Neuronal stem cell (in vitro differentiated cells): ENCODE measurements at regions not wholly inside any gene's neighbourhood (a gene's known extent, or its start where the extent isn't known, plus 50 kb on each side); places are given as distances from the start of the nearest gene placed in this dataset. TPM values are rescaled to one million over a fixed set of nuclear protein-coding genes. Genes with fewer than 3 reads are reported as not detected.

Source experiments
- DNase-seq: peaks from one replicate; pipeline ENCODE4 v3.0.0-alpha.2; 2013; ENCODE audit warnings: low spot score
- H2AFZ ChIP-seq: one replicate; pipeline ENCODE4 v1.6.1; 2013; ENCODE audit warnings: mild to moderate bottlenecking, low read length, inconsistent platforms
- H2AK5ac ChIP-seq: 2 replicates; pipeline ENCODE4 v1.6.1; 2013; ENCODE audit warnings: low read depth, mild to moderate bottlenecking, inconsistent platforms, low read length, moderate library complexity, mixed read lengths
- H2BK120ac ChIP-seq: 2 replicates; pipeline ENCODE4 v1.6.1; 2013; ENCODE audit warnings: low read depth, mild to moderate bottlenecking, inconsistent platforms, low read length, moderate library complexity, mixed read lengths
- H2BK12ac ChIP-seq: one replicate; pipeline ENCODE4 v1.6.1; 2013; ENCODE audit warnings: low read length, inconsistent platforms
- H2BK15ac ChIP-seq: 2 replicates; pipeline ENCODE4 v1.6.1; 2013; ENCODE audit warnings: mild to moderate bottlenecking, low read length, inconsistent platforms, mixed read lengths
- H2BK5ac ChIP-seq: one replicate; pipeline ENCODE4 v1.6.1; 2013; ENCODE audit warnings: inconsistent platforms, mild to moderate bottlenecking, low read length, moderate library complexity
- H3K14ac ChIP-seq: one replicate; pipeline ENCODE4 v1.6.1; 2013; ENCODE audit warnings: low read length, inconsistent platforms
- H3K18ac ChIP-seq: 2 replicates; pipeline ENCODE4 v1.6.1; 2013; ENCODE audit warnings: low read length, inconsistent platforms
- H3K23ac ChIP-seq: 2 replicates; pipeline ENCODE4 v1.6.1; 2013; ENCODE audit warnings: low read depth, mild to moderate bottlenecking, mixed read lengths, low read length, inconsistent platforms; ENCODE audit not compliant: poor library complexity
- H3K27ac ChIP-seq: replicated peaks from 3 replicates; pipeline ENCODE4 v1.5.1; 2013; ENCODE audit warnings: low read length, inconsistent platforms
- H3K27me3 ChIP-seq, 3 experiments: 2 replicates each; pipeline ENCODE4 v1.6.1; 2013; ENCODE audit warnings: low read length in 3 of 3, mild to moderate bottlenecking in 2 of 3, inconsistent platforms in 1 of 3, low read depth in 1 of 3, mixed read lengths in 1 of 3, moderate library complexity in 1 of 3; ENCODE audit not compliant: control insufficient read depth in 3 of 3, insufficient read depth in 3 of 3
- H3K36me3 ChIP-seq, 2 donors: replicated peaks in 1 of 2; 2 replicates each; pipeline ENCODE4 v1.6.1; 2013; ENCODE audit warnings: low read length in 2 of 2; ENCODE audit not compliant: control insufficient read depth in 2 of 2, insufficient read depth in 2 of 2
- H3K4ac ChIP-seq: 2 replicates; pipeline ENCODE4 v1.6.1; 2013; ENCODE audit warnings: inconsistent platforms, mild to moderate bottlenecking, low read length, moderate library complexity
- H3K4me1 ChIP-seq, 2 donors: 1 replicate in 1 of 2; 2 replicates in 1 of 2; pipeline ENCODE4 v1.6.1; 2013; ENCODE audit warnings: low read length in 2 of 2, low read depth in 1 of 2; ENCODE audit not compliant: control insufficient read depth in 2 of 2, insufficient read depth in 1 of 2
- H3K4me2 ChIP-seq: one replicate; pipeline ENCODE4 v1.6.1; 2013; ENCODE audit warnings: mild to moderate bottlenecking, low read length, inconsistent platforms; ENCODE audit not compliant: insufficient read depth, poor library complexity, severe bottlenecking
- H3K4me3 ChIP-seq, 2 donors: 2 replicates each; pipeline ENCODE4 v1.5.1; 2013; ENCODE audit warnings: low read length in 2 of 2, mild to moderate bottlenecking in 2 of 2, inconsistent platforms in 1 of 2, moderate library complexity in 1 of 2
- H3K79me1 ChIP-seq: one replicate; pipeline ENCODE4 v1.6.1; 2013; ENCODE audit warnings: low read depth, mild to moderate bottlenecking, inconsistent platforms, low read length, moderate library complexity
- H3K9ac ChIP-seq: one replicate; pipeline ENCODE4 v1.6.1; 2013; ENCODE audit warnings: mild to moderate bottlenecking, low read depth, low read length, inconsistent platforms; ENCODE audit not compliant: poor library complexity
- H3K9me3 ChIP-seq, 2 donors: replicated peaks in 1 of 2; 2 replicates each; pipeline versions ENCODE3 to v1.6.1; 2013; ENCODE audit warnings: low read length in 2 of 2, mild to moderate bottlenecking in 2 of 2, inconsistent platforms in 1 of 2, low read depth in 1 of 2, mixed read lengths in 1 of 2, moderate library complexity in 1 of 2; ENCODE audit not compliant: control insufficient read depth in 2 of 2, insufficient read depth in 1 of 2
- H4K8ac ChIP-seq: one replicate; pipeline ENCODE4 v1.6.1; 2013; ENCODE audit warnings: low read depth, mild to moderate bottlenecking, inconsistent platforms, low read length, moderate library complexity
- H4K91ac ChIP-seq: one replicate; pipeline ENCODE4 v1.6.1; 2013; ENCODE audit warnings: low read length, low read depth, mild to moderate bottlenecking, inconsistent platforms; ENCODE audit not compliant: poor library complexity
- WGBS, 2 donors: extraction: QIAGEN DNeasy Blood & Tissue Kit; methylation state at CpG; one replicate each; pipeline ENCODE4 v1.1.7; 2013; ENCODE audit warnings: missing lambda C conversion rate in 2 of 2, mixed read lengths in 1 of 2; ENCODE audit not compliant: insufficient read length in 2 of 2, insufficient replicate concordance in 1 of 2; ENCODE audit errors: extremely low coverage in 2 of 2; 5-methylcytosine and 5-hydroxymethylcytosine counted together
- small RNA-seq: library from polyadenylated mRNA; stranded (forward); fragments of <200 nt; extraction: miRNeasy Mini kit (QIAGEN cat#:217004); gene quantifications from one replicate; pipeline ENCODE3, GENCODE V24; 2013; ENCODE audit not compliant: insufficient read depth

DNA sequence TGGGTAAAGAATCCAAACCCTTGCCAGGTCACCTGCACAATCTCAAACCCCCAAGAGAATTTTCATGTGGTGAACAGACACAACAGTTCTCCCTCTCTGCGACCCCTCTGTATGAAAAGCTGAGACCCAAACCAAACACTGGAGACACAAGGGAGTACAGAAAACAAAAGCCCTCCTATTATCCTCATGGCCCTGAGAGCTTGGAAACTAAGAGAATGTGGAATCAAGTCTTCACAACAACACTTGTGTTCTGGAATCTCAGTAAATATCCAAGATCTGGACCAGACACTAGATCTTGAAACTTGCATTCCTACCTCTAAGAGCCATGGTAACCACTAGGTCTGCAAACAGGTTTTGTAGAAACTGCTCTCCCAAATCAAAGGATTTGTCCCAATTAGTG is 50.1 kb upstream of the CCDC150 start:
- H3K23ac ChIP-seq = no peak overlapping the region
- H2BK5ac ChIP-seq = no peak overlapping the region
- H2AK5ac ChIP-seq = no peak overlapping the region
- no peak overlapping the region for H3K14ac ChIP-seq
- no peak overlapping the region for H4K91ac ChIP-seq
- peaks cover 0 to 4% of the 10 kb centered on the region in 2 donors for H3K9me3 ChIP-seq
- H3K4me2 ChIP-seq = no peak overlapping the region
- H3K36me3 ChIP-seq = no peaks in the 10 kb centered on the region
- peaks cover 0 to 1% (median 0%) of the 10 kb centered on the region in 3 experiments for H3K27me3 ChIP-seq
- H2BK15ac ChIP-seq = no peak overlapping the region
- H2BK12ac ChIP-seq = no peak overlapping the region
- H3K9ac ChIP-seq = no peak overlapping the region
- DNase-seq = no peak
- H3K4me1 ChIP-seq = peaks cover 5 to 23% of the 10 kb centered on the region in 2 donors
- H3K27ac ChIP-seq = no peak overlapping the region
- no peak overlapping the region for H3K4ac ChIP-seq
- H3K18ac ChIP-seq = no peak overlapping the region
- no CpG with 5 or more reads among the region's 1 CpG for WGBS, 2 donors
- no peak overlapping the region for H2BK120ac ChIP-seq
- H3K79me1 ChIP-seq = no peaks in the 10 kb centered on the region
- no peak overlapping the region for H2AFZ ChIP-seq
- no peak overlapping the region for H3K4me3 ChIP-seq
- H4K8ac ChIP-seq = no peak overlapping the region

Small RNAs in the stretch of these regions (small RNA-seq; reads per million reads assigned to genes)
- gene RN7SL820P = not detected
